ENCODE measurements at regions not wholly inside any gene's neighbourhood (a gene's known extent, or its start where the extent isn't known, plus 50 kb on each side); places are given as distances from the start of the nearest gene placed in this dataset.

- WGBS, 2 donors = 76 to 84% methylated on average over 1 of the region's 1 CpG
- no peak for DNase-seq (ENCODE audit: low spot score in 2 of 2)
- Histone ChIP-seq H3K4me1 (peaks cover 0 to 3% (median 0%) of the 10 kb centered on the region in 4 donors), H3K27ac (no peak overlapping the region), H3K9me3 (no peaks in the 10 kb centered on the region), H3K27me3 (no peaks in the 10 kb centered on the region), H3K4me3 (no peak overlapping the region), H3K36me3 (no peaks in the 10 kb centered on the region)
- TF ChIP-seq POLR2A (IDR thresholded peaks at IDR 0.05) = no peak
- no peak for TF ChIP-seq EP300 (IDR thresholded peaks at IDR 0.05)
- TF ChIP-seq CTCF (IDR thresholded peaks at IDR 0.05) = no peak
Measured at GRCh38 chr6:22694092-22694724, 124.8 kb downstream of the HDGFL1 start.

GRCh38 chr6:22696481-22696880, 127.1 kb downstream of the HDGFL1 start:
- H3K4me3 ChIP-seq = no peak overlapping the region
- 93 to 94% methylated on average over 4 of the region's 4 CpGs for WGBS, 2 donors

GRCh38 chr6:22697306-22697705, 127.9 kb downstream of the HDGFL1 start:
- no peaks in the 10 kb centered on the region for H3K36me3 ChIP-seq
- H3K4me1 ChIP-seq = peaks cover 0 to 8% (median 0%) of the 10 kb centered on the region in 4 donors
- no peak overlapping the region for H3K27ac ChIP-seq
- TF ChIP-seq CTCF (IDR thresholded peaks at IDR 0.05) (no peak), EP300 (IDR thresholded peaks at IDR 0.05) (no peak), POLR2A (IDR thresholded peaks at IDR 0.05) (no peak)
- H3K27me3 ChIP-seq = no peaks in the 10 kb centered on the region
- H3K4me3 ChIP-seq = no peak overlapping the region
- WGBS, 2 donors = 49 to 61% methylated on average over 2 of the region's 2 CpGs
- no peak for DNase-seq (ENCODE audit: low spot score in 2 of 2)
- no peaks in the 10 kb centered on the region for H3K9me3 ChIP-seq

More at GRCh38 chr6:22696481-22696880, 127.1 kb downstream of the HDGFL1 start:
- no peaks in the 10 kb centered on the region for H3K36me3 ChIP-seq
- H3K9me3 ChIP-seq = no peaks in the 10 kb centered on the region
- H3K27me3 ChIP-seq = no peaks in the 10 kb centered on the region
- DNase-seq (ENCODE audit: low spot score in 2 of 2) = no peak
- TF ChIP-seq CTCF (IDR thresholded peaks at IDR 0.05) (no peak), POLR2A (IDR thresholded peaks at IDR 0.05) (no peak), EP300 (IDR thresholded peaks at IDR 0.05) (no peak)
- no peak overlapping the region for H3K27ac ChIP-seq
- H3K4me1 ChIP-seq = peaks cover 0 to 8% (median 0%) of the 10 kb centered on the region in 4 donors

GRCh38 chr6:22699151-22699550, 129.8 kb downstream of the HDGFL1 start:
- H3K9me3 ChIP-seq = no peaks in the 10 kb centered on the region
- H3K4me3 ChIP-seq = no peak overlapping the region
- no peaks in the 10 kb centered on the region for H3K36me3 ChIP-seq
- H3K27ac ChIP-seq = no peak overlapping the region
- DNase-seq (ENCODE audit: low spot score in 2 of 2) = no peak
- peaks cover 0 to 8% (median 0%) of the 10 kb centered on the region in 4 donors for H3K4me1 ChIP-seq
- WGBS, 2 donors = 27 to 36% methylated on average over 6 of the region's 6 CpGs
- TF ChIP-seq CTCF (IDR thresholded peaks at IDR 0.05) (no peak), POLR2A (IDR thresholded peaks at IDR 0.05) (no peak), EP300 (IDR thresholded peaks at IDR 0.05) (no peak)
- no peaks in the 10 kb centered on the region for H3K27me3 ChIP-seq

GRCh38 chr6:22706651-22707050, 137.3 kb downstream of the HDGFL1 start:
- Histone ChIP-seq H3K36me3 (no peaks in the 10 kb centered on the region), H3K9me3 (no peaks in the 10 kb centered on the region), H3K27ac (no peak overlapping the region), H3K4me3 (no peak overlapping the region), H3K4me1 (peaks cover 0 to 23% (median 4%) of the 10 kb centered on the region in 4 donors), H3K27me3 (no peaks in the 10 kb centered on the region)
- WGBS, 2 donors = 76 to 86% methylated on average over 5 of the region's 5 CpGs
- no peak for TF ChIP-seq CTCF (IDR thresholded peaks at IDR 0.05)
- no peak for TF ChIP-seq EP300 (IDR thresholded peaks at IDR 0.05)
- no peak for TF ChIP-seq POLR2A (IDR thresholded peaks at IDR 0.05)
- DNase-seq (ENCODE audit: low spot score in 2 of 2) = no peak

All from tibial nerve (tissue), 4 donors.